ENCODE measurements at regions not wholly inside any gene's neighbourhood (a gene's known extent, or its start where the extent isn't known, plus 50 kb on each side); places are given as distances from the start of the nearest gene placed in this dataset.

- no peak for TF ChIP-seq CTCF (IDR thresholded peaks at IDR 0.05)
Measured at GRCh38 chr6:98539741-98540140, 294.6 kb upstream of the POU3F2 start.

- no peak for TF ChIP-seq CTCF (IDR thresholded peaks at IDR 0.05)
Measured at GRCh38 chr6:98546376-98546775, 288.0 kb upstream of the POU3F2 start.

- no peak for TF ChIP-seq CTCF (IDR thresholded peaks at IDR 0.05)
Measured at GRCh38 chr6:98547151-98547550, 287.2 kb upstream of the POU3F2 start.

GRCh38 chr6:98547634-98548033, 286.7 kb upstream of the POU3F2 start:
- no peak for TF ChIP-seq CTCF (IDR thresholded peaks at IDR 0.05)

- no peak for TF ChIP-seq CTCF (IDR thresholded peaks at IDR 0.05)
Measured at GRCh38 chr6:98548301-98548700, 286.1 kb upstream of the POU3F2 start.

- no peak for TF ChIP-seq CTCF (IDR thresholded peaks at IDR 0.05)
Measured at GRCh38 chr6:98560418-98560817, 274.0 kb upstream of the POU3F2 start.

- no peak for TF ChIP-seq CTCF (IDR thresholded peaks at IDR 0.05)
Measured at GRCh38 chr6:98560841-98561240, 273.5 kb upstream of the POU3F2 start.

GRCh38 chr6:98566126-98566525, 268.2 kb upstream of the POU3F2 start:
- no peak for TF ChIP-seq CTCF (IDR thresholded peaks at IDR 0.05)
